Head of caudate nucleus (tissue), 42 donors: ENCODE measurements at regions not wholly inside any gene's neighbourhood (a gene's known extent, or its start where the extent isn't known, plus 50 kb on each side); places are given as distances from the start of the nearest gene placed in this dataset.

Source experiments
- DNase-seq, 42 donors: peaks; one replicate each; pipeline versions ENCODE4 v3.0.0 to v3.0.0-alpha.2; 2020 to 2021; ENCODE audit warnings: mixed read lengths in 7 of 42
- intact Hi-C: fragments of 100-400 bp; cut with DNase I; formaldehyde crosslinking; loops from one replicate; pipeline ENCODE4 v1.15.0; 2022

- DNase-seq = no peak
- intact Hi-C loops = no loop called here
Observed at GRCh38 chr20:40343390-40343789, 345.6 kb downstream of the MAFB start.

GRCh38 chr20:40341561-40341960, 347.5 kb downstream of the MAFB start:
- no peak for DNase-seq
- intact Hi-C loops = no loop called here

- intact Hi-C loops = no loop called here
- peak in 31 of 42 donors; percentile 13 to 70 (median 35) for DNase-seq
Observed at GRCh38 chr20:40339661-40340449, 349.2 kb downstream of the MAFB start.

- intact Hi-C loops = no loop called here
- DNase-seq = no peak
Observed at GRCh38 chr20:40336533-40336932, 352.5 kb downstream of the MAFB start.

DNA sequence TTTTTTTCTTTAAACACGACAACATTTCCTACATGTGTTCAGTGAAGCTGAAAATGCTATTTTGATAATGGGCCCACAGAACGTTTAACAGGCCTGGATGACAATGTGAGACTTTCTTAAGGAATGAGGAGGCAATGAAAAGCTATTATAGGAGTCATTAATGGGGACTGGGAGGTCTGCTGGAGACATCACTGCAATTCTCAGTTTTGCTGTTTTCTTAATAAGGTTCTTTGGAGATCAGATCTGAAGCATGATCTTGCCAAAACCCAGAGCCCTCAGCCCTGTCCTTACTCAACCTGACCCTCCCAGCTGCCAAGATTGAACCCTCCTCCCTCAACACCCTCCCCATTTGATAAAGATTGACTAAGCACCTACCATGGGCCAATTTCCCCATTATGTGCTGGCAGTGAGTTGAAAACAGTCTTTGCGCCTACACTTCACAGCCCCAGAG, 353.1 kb downstream of the MAFB start:
- intact Hi-C loops = no loop called here
- no peak for DNase-seq

GRCh38 chr20:40335437-40335836, 353.6 kb downstream of the MAFB start:
- intact Hi-C loops = no loop called here
- peak in 2 of 42 donors; percentile 12 to 25 for DNase-seq

DNA sequence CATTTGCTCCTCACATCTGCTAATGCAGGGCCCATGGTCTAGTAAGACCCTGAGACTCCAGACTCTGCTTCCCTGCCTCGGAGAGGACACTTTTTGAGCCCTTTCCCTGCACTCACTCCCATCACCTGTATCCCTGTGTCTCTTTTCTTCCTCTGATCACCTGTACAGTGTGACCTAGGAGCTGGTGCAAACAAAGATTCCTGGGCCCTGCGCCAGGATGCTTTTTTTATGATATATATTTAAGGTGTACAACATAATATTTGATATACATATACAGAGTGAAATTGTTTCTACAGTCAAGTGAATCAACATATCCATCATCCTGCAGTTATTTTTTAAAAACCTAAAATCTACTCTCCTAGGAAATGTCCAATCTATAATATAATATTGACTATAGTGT, 355.4 kb downstream of the MAFB start:
- intact Hi-C loops = no loop called here
- no peak for DNase-seq

GRCh38 chr20:40331807-40332560, 357.1 kb downstream of the MAFB start:
- intact Hi-C loops = no loop called here
- DNase-seq = peak in 16 of 42 donors; percentile 9 to 84 (median 47)

DNA sequence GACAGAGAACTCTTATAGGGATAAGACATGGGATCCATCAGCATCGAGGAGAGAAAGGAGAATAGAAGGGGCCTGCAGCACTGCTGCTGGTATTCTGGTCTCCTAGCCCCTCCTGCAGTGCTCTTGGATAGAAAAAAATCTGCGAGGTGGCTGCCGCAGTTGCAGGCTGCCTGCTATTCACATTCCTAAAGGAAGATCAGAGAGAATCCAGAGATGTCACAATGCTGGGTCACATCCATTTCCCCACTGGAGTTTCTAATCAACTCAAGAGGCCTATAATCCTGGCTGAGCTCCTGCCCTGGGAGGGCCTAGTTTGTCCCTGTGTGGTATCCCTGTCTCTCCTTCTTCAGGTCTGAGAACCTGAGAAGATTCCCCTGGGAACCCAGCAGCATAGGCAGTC, 357.8 kb downstream of the MAFB start:
- intact Hi-C loops = no loop called here
- DNase-seq = no peak

GRCh38 chr20:40329321-40329720, 359.7 kb downstream of the MAFB start:
- no peak for DNase-seq
- intact Hi-C loops = no loop called here

GRCh38 chr20:40326784-40327183, 362.3 kb downstream of the MAFB start:
- no peak for DNase-seq
- intact Hi-C loops = no loop called here

DNA sequence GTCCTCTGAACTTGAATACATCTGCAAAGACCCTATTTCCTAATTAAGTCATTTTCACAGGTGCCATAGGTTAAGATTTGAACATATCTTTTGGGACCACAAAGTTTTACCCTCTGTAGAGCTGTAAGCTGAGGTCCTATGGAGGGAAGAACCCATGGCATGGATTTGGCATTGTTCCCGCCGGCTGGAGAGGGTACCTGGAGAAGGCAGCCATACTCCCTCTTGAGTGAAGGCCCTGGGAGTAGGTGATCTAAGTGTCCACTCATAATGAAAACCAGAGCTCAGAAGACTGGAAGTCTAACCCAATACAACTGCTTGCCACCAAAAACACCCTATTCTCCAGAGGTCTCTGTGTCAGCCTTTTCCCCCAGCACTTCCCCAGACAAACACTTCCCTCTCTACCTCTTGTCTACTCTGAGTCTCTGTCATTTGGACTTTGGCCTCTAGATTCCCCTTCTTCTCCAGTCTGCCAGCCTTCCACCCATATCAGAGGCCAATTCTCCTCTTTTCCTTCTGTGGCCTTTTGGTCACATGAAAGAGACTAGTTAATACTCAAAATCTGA, 363.9 kb downstream of the MAFB start:
- intact Hi-C loops = no loop called here

GRCh38 chr20:40323361-40323794, 365.7 kb downstream of the MAFB start:
- no peak for DNase-seq
- intact Hi-C loops = no loop called here

More for the DNA sequence above, 363.9 kb downstream of the MAFB start:
- no peak for DNase-seq

DNA sequence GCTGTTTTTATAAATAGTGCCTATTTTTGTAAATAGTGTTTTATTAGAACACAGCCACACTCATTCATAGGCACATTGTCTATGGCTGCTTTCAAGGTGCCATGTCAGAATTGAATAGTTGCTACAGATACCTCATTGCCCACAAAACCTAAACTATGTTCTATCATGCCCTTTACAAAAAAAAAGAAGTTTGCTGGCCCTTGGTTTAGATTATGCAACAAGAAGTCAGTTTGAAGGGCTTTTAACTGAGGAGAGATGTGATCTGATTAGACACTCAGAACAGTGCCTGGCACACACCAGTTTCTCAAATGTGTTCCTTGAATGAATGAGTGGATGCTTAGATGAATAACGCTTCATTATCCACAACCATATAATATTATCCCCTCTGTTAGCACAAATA, 366.1 kb downstream of the MAFB start:
- intact Hi-C loops = no loop called here
- DNase-seq = no peak

GRCh38 chr20:40320517-40321011, 368.5 kb downstream of the MAFB start:
- no peak for DNase-seq
- intact Hi-C loops = no loop called here

- intact Hi-C loops = no loop called here
- DNase-seq = no peak
Observed at GRCh38 chr20:40319741-40320516, 369.1 kb downstream of the MAFB start.

- intact Hi-C loops = no loop called here
Observed at GRCh38 chr20:40319056-40319455, 370.0 kb downstream of the MAFB start.

DNA sequence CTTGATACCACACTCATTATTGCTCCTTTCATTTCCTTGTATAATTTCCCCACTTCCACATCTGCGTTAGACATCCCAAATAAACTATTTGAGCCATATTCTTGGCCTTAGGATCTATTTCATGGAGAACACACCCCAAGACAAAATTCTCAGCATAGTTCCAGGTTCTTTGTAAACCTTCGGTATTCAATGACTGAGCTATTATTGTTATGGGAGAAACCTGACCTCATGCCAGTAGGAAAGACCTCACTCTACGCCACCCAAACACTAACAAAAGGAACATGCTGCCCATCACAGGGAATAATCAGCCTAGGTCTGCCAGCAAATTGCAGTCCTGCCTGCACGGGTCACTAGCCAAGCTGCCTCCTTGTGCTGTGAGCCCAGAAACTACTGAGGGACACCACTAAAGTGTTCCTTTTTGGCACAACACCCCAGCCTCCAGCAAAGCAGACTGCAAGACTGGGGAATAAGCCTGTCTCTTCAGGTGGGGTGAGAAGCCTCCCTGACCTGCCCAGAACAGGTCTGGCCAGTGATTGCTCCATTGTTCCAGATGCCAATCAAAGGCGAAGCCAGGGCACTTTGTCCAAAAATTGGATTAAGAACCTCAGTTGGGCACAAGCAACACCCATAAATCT, 371.8 kb downstream of the MAFB start:
- intact Hi-C loops = no loop called here
- peak in 2 of 42 donors; percentile 27 to 37 for DNase-seq

More at GRCh38 chr20:40319056-40319455, 370.0 kb downstream of the MAFB start:
- no peak for DNase-seq

DNA sequence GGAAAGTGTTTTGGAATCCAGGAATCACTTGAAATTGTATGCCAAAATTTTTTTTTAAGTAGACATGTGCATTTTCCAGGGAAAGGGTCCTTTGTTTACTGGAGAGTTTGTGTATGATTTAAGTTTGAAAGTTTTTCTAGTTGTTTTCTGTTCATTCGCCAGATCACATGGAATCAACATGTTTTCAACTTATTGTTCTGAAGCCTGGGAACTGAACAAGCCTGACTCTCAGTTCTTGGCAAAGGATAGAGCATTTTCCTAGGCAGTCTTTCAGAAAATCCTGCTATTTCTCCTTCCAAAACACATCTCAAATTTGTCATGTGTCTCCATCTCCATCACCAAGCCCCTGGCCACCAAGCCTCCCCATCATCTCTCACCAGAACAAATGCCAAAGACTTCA, 374.8 kb downstream of the MAFB start:
- intact Hi-C loops = no loop called here
- peak in 1 of 42 donors; percentile 29 for DNase-seq
